Adrenal gland (tissue), 5 donors: ENCODE measurements at regions not wholly inside any gene's neighbourhood (a gene's known extent, or its start where the extent isn't known, plus 50 kb on each side); places are given as distances from the start of the nearest gene placed in this dataset.

Experiments used
- CTCF ChIP-seq, 6 experiments: fragments of 450-650 bp in 4 of 6; fragments of 200-600 bp in 2 of 6; sonication (generic) in 1 of 6; IDR thresholded peaks; 1 replicate in 5 of 6; 2 replicates in 1 of 6; pipeline versions ENCODE4 v1.5.1 to v1.8.0; 2016 to 2021; ENCODE audit warnings: antibody characterized with exemption in 6 of 6, mild to moderate bottlenecking in 2 of 6, moderate library complexity in 1 of 6
- POLR2A ChIP-seq, 2 donors: fragments of 450-650 bp; IDR thresholded peaks; one replicate each; pipeline ENCODE4 v1.6.1; 2017; ENCODE audit warnings: antibody characterized with exemption in 2 of 2, mild to moderate bottlenecking in 2 of 2, moderate library complexity in 1 of 2
- donor health status: DM: no; HTN: no; CAD: no.

- TF ChIP-seq POLR2A (IDR thresholded peaks at IDR 0.05) (no peak), CTCF (IDR thresholded peaks at IDR 0.05) (no peak)
Measured at GRCh38 chr1:22256213-22256512, 113.3 kb upstream of the WNT4 start.
